G401.6 (cell line): ENCODE measurements at regions not wholly inside any gene's neighbourhood (a gene's known extent, or its start where the extent isn't known, plus 50 kb on each side); places are given as distances from the start of the nearest gene placed in this dataset.
"Not testable (repeated sequence)": the region's sequence is repeated elsewhere in the genome, so short reads cannot be mapped to it uniquely, and the experiment has no call there.

Experiments used
- FAIRE-seq: peaks from 2 replicates; lab custom pipeline; 2012; peaks lifted over from hg19 to GRCh38; lab: Jason Lieb, UNC

DNA sequence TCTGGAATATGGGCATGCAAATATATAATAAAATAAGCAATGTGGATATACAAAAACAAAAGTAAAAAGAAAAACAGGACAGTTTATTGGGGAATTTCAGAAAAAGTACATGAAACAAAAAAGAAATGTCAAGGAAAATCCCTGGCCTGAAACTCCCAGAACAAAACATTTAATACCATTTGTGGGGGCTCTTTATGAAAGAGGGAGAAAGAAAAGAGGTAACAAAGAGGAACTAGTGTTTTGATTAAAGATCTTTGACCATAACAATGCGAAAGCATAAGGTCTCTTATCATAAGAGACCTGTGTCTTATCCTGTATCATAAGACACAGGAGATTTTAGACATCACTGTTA lies 88.6 kb upstream of the ARID1B start:
- FAIRE-seq, result no peak

DNA sequence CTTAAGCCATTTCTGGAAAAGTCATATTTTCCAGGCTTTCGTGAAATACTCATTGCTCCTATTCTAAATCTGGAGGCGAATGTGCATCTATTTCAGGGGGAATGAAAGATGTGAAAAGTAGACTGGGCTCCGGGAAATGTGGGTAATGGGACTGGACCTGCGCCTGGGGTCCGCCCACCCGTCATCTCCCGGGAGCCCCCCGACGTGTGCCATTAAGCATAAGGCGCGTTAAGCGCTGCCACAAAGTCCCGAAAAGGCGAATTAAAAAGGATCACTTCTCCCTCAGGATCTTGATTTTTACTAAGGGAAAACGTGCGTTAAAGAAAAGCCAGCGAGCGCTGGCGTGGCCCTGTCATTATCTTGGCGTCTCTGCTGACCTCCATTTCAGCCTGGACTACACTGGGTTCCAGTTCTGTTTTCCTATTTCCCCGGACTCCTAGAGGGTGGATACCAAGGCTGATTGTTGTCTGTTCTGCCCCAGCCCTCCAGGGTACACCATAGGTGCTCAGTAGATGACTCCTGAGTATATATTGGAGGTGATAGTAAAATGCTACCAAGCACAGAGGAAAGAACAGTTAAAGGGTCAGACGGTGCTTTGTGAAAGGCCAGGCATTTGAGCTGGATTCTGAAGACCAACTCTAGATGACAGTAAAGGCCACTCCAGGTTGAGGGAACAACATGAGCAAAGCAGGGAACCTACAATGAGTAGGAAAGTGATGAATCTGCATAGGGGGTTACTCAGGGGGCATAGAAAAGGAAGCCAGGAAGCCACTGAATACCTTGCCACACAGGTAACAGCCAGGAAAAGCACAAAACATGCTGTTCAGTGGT lies 89.2 kb upstream of the ARID1B start:
- no peak for FAIRE-seq

DNA sequence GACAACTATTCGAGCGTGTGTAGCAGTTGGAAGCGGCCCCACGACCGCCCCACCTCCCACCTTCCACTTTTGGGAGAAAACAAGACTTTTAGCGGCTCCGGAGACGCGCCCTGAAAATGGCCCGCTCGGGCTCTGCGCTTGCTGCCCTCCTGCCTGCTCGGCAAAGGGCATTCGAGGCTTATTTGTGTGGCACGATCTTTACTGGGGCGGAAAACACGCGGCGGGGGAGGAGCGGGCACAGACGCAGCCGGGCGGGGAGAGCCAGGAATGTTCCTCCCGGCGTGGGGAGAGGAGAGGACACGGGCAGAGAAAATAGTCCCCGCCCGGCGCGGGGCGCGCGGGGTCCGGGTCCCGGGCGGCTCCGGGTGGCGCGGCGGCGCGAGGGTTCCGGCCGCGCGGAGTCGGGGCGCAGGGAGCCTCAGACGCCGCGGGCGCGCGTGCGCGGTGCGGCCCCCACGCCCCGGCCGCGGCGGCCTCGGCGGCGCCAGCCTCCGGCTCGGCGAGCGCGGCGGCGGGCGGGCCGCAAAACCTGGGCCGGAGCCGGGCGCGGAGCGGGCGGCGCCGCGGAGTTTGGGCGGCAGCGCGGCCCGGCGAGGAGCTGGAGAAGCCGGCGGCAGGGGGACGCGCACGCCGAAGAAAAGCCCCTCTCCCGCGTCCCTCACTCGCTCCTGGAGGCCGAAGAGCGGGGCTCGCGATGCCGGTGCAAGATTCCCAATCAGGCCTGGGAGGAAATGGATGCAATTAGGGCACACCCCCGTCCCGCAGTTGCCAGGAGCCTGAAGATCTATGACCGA lies 90.0 kb upstream of the ARID1B start:
- FAIRE-seq, result no peak

DNA sequence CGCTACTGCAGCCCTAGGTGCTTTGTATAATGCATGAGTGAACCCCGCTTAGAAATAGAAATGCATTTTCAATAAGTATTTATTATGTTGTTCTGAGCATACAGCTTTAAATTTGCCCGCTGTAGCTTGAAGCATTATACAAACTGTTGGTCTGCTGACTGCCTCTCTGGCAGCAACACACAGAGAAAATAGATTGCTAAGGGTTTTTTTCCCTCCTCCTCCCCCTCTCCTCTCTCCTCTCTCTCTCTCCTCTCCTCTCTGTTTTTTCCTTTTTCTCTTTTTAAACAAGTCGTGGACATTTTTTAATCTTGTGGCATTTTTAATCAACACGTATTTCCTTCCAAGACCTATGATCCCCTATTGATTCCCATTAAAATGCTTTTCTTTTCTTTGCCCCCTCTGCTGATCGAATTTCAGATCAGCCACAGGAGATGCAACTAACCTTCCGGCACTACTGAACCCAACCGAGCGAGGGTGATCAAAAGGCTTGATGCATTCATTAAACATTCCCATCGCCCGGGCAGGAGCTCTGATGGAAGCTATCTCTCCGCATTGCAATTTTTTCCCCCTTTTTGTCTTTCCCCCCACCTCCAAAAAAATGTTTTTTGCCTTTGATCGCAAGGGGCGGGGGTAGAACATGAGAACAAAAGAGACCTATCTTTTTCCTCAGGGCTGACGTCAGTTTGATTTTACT lies 90.7 kb upstream of the ARID1B start:
- no peak for FAIRE-seq

DNA sequence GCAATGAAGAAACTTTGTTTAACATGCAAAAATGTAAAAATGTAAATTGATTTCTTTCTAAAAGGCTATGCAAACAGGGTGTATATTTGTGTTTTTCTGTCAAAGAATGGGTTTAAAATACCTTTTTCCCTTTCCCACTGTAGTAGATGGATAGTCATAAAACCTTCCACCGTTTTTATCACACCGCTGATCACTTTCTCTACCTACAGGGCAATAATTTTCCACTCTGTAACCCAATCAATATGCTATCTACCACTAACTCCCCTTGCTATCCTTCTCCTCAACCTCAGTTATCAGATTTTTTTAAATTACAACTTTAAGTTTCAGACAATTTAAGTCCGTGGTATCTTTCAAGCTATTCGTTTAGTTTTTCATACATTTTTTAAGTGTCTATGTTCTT lies 91.4 kb upstream of the ARID1B start:
- FAIRE-seq, result no peak

DNA sequence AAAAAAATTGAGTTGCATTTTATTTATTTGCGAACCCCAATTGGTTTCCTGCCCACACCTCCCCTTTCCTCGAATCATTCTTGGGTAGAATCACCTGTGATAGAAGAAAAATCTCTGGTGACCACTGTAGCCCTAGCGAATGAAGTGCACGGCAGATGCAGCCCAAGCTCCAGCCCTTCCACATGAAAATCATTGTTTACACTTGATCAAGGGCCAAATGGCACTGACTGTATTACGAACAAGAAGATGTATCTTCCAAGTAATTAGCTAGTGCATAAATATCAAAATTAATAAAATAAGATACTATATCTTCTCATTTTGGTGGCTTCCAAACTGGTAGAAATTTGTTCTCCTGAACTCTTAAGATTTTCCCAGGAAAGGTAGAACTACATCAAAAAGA lies 93.4 kb upstream of the ARID1B start:
- FAIRE-seq, result no peak

DNA sequence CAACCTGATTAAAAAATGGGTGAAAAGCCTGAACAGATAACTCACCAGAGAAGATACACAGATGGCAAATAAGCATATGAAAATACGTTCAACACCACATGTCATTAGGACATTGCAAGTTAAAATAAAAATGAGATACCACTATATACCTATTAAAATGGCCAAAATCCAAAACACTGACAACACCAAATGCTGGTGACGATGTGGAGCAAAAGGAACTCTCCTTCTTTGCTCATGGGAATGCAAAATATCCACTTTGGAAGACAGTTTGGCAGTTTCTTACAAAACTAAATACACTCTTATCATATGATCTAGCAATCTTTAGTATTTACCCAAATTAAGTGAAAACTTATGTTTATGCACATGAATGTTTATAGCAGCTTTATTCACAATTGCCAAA lies 100.5 kb upstream of the ARID1B start:
- no peak for FAIRE-seq

DNA sequence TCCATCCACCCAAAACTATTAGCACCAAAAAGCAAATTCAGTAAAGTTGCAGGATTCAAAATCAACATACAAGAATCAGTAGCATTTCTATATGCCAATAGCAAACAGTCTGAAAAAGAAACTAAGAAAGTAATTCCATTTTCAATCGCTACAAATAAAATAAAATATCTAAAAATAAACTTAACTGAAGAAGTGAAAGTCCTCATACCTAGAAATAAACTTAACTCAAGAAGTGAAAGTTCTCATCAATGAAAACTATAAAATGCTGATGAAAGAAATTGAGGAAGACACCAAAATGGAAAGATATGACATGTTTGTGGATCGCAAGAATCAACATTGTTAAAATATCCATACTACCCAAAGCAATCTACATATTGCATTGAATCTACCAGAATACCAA lies 103.0 kb upstream of the ARID1B start:
- FAIRE-seq, result no peak

DNA sequence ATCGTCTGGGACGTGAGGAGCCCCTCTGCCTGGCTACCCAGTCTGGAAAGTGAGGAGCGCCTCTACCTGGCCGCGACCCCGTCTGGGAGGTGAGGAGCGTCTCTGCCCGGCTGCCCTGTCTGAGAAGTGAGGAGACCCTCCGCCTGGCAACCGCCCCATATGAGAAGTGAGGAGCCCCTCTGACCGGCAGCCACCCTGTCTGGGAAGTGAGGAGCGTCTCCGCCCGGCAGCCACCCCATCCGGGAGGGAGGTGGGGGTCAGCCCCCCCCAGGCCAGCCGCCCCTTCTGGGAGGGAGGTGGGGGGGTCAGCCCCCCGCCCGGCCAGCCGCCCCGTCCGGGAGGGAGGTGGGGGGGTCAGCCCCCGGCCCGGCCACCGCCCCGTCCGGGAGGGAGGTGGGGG lies 107.1 kb upstream of the ARID1B start:
- FAIRE-seq, result not testable (repeated sequence)

DNA sequence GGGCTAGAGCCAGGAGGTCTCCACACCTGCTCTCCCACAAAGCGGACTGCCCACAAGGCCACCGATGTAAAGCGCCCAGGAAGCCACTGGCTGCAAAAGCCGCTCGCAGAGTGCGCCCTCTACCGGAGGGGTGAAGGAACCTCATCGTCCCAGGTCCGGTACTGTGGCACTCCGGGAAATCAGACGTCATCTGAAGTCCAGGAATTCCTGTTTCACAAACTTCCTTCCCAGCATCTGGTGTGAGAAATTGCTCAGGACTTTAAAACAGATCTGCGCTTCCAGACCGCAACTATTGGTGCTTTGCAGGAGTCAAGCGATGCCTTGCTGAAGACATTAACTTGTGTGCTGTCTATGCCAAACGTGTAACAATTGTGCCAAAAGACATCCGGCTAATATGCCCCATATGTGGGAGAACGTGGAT lies 115.1 kb upstream of the ARID1B start:
- no peak for FAIRE-seq

DNA sequence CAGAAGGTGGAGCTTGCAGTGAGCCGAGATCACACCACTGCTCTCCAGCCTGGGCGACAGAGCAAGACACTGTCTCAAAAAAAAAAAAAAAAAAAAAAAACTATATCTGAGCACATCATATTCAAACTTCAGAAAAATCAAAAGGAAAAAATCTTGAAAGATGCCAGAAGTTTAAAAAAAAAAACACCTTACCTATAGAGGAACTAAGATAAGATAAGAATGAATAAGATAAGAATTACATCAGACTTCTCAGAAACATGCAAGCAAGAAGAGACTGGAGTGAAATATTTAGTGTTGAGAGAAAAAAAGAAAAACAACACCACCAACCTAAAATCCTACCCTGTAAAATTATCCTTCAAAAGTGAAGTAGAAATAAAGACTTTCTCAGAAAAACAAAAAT lies 116.8 kb upstream of the ARID1B start:
- FAIRE-seq, result no peak

DNA sequence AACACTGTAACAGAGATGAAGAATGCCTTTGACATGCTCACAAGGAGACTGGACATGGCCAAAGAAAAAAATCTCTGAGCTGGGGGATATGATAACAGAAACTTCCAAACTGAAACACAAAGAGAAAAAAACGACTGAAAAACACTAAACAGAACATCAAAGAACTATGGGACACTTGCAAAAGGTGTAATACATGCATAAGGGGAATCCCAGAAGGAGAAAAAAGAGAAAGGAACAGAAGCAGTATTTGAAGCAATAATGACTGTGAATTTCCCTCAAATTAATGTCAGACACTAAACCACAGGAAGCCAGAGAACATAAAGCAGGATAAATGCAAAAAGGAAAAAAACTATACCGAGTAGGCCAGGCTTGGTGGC lies 117.4 kb upstream of the ARID1B start:
- FAIRE-seq, result no peak

DNA sequence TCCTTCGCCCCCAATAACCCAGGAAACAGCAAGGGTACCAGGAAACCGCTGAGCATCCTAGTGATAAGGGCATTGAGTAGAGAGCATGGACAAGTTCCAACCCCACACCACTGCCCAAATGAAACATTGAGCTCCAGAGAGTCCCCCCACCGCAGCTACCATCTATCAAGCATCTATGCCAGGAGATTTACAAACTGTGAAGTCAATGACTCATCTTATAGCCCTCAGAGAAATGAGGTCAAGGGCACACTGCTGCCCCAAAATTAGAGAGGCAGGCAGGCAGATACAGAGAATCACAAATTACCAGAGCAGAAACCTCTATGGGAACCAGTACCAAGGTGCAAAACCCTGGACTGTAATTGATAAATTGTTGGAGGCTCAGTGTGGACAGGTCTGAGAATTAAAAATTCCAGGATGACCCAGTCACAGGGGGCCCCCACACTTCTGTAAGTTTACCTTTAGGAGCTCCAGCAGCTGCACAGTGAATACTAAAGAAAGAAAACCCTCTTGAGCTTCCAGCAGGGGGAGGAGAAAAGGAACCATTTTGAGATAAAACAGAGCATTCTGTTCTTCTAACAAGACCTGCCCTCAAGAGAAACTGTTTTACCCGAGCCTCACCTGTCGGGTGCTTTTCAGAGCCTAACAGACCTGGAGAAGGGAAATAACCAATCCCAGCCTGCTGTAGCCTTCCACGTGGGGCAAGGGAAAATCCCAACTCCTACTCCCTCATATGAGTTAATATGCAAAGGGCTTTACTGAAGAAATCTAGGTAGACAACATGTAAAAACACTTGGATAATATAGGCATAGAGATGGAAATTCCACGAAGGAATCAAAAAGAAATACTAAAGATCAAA lies 118.0 kb upstream of the ARID1B start:
- FAIRE-seq, result no peak

DNA sequence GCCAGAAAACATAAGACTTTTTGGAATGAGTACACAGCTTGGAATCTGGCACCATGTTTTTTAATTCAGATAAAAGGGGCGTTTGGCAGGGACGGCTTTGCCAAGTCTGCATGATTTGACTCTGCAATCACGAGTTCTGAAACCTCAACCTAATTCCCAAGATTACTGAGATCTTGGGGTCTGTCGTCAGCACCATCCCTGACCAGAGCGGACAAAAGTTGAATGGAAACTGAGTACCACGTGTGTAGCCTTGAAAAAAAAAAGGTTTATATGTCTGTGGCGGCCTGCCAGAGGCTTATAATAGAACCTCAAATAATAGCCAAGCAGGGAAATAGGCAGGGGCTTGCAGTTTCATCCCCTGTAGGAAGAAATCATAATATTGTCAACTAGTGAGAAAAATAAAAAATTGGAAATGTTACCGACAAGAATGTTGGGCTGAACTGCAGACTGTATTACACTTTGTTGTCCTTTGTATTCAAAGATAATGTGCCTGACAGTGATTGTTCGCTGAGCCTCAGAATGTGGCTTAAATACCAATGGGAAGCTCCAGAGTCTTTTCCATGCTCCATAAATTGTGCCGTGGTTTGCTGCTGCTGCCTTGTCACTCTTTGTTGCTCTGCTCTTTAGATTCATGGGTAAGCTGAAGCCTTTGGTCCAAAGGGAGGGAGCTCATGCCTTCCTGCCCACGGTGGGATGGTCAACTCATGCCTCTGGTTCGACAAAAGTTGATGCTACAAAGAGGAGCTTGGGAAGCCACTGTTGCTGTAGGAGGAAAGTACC lies 118.8 kb upstream of the ARID1B start:
- FAIRE-seq, result no peak

DNA sequence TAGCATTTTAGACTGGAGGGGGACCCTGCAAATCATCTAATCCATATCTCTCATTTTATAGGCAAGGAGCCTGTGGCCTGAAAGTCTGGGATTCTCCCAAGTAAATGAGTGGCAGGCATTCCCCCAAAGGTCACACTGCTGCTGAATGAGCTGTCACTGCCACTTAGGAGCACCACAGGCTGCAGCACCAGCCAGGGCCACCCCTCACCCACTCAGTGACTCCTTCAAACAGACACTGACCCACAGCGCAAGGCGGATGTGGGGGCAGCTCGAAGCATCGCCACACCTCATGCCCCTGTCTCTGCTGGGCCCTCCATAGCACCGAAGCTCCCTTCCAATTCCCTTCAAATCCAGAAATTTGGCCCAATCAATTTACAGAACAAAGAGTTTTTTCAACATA lies 119.9 kb upstream of the ARID1B start:
- FAIRE-seq, result no peak

DNA sequence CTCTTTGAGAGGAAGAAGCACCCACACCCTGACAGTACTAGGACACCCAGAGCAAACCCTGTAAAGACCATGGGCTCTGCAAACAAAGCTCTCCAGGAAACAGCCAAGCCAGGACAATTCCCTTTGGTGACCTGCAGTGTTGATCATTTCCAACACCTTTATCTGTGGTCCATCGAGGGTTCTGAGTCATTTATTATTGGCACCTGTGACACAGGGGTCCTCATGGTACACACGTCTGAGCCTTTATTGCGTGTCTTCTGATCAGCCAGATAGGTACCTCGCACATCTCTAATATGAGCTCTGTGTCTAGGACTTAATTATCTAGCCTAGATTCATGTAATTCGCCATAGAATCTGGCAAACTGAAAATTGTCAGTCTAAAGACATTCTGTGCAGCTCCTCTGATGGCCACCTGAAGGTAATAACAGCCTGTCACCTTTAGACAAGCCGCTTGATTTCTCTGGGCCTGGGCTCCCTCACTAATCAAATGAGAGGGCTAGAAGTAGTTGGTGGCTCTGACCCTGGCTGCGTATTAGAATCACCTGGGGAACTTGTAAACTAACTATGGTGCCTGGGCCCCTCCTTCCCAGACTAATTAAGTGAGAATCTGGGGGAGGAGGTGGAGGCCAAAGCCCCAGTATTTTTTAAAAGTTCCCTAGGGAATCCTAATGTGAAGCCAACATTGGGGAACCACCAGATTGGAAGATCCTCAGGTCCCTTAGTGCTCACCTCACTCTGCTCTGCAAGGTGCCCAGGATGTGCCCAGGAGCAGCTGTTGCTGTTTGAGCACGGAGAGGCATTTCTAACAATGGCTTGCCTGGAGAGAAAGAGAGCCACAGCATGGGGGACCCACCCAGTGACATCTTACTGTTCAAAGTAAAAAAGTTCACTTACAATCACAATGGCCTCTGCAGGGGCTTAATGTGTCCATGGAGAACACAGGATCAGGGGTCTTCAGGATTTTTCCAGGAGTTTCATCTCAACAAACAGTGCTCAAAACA lies 122.0 kb upstream of the ARID1B start:
- FAIRE-seq, result no peak

DNA sequence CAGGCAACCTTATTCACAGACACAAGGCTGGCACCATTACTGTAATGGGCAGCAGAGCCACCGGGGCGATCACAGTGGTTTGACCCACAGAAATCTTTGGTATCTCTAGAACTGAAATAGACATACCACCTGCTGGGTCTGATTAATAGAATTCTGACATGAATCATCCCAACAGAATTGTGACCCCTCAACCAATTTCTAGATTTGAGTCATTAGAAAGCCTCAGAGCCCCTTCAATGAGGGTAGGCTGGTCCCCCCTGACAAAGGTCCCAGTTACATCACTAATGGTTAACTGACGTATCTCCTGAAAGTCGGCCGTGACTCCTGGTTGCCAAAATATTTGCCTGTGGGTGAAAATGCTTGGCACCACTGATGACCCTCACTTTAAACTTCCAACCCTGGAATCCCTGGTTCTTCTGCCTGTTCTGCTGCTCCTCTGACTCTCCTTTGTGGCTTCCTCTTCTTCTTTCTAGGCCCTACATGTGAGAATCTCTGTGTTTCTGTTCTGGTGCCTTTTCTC lies 124.9 kb upstream of the ARID1B start:
- no peak for FAIRE-seq

DNA sequence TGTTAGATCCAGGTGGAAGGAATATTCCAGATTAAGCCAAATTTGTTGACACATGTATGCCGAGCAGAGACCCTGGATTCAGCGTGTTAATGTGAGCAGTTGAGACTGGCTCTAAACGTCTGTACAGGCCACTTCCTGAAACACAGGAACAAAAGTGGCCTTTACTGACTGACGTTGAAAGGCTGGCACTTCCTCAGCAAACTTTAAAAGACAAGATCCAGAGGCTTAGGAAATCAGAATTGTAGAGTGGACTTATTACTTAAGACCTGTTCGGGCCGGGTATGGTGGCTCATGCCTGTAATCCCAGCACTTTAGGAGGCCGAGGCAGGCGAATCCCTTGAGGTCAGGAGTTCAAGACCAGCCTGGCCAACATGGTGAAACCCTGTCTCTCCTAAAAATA lies 125.7 kb upstream of the ARID1B start:
- FAIRE-seq, result no peak

DNA sequence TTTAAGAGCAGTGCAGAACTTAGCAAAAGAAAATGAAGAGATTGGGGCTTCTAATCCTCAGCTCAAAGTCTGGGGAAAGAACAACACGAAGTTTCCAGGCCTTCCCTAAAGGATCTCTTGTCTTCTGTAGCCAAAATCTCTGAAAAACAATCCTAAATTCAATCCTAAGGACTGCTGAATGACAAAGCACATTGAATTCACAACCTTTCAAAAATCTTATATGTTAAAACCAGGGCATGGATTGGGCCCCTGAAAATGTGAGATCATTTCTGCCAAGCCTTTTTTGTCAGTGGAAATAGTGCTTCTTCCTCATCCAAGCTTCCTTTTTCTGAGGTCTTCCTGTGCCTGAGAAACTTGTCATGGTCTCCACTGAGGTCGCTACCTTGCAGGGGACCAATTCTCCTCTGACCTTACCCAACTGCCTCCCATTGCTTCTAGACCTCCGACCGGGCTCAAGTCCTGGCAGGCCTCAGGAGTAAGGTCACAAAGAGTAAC lies 126.2 kb upstream of the ARID1B start:
- no peak for FAIRE-seq

DNA sequence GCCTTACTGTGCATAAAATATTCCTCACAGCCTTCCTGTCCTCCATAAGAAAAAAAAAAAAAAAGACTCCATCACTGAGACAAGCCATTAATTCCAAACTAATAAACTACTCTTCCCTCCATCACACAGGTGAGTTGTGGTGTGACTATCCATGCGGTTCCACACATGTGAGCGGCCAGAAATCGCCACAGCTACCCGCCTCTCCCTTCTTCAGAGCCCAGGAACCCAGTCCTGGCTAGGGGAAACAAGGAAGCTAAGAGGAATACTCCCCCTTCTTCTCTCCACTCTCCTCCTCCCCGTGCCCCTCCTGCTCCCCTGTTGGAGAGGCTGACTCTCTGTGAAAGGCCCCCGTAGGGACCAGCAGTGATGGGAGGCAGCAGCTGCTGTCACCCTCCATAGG lies 128.6 kb upstream of the ARID1B start:
- FAIRE-seq, result no peak
